ENCODE measurements at regions not wholly inside any gene's neighbourhood (a gene's known extent, or its start where the extent isn't known, plus 50 kb on each side); places are given as distances from the start of the nearest gene placed in this dataset.

DNA sequence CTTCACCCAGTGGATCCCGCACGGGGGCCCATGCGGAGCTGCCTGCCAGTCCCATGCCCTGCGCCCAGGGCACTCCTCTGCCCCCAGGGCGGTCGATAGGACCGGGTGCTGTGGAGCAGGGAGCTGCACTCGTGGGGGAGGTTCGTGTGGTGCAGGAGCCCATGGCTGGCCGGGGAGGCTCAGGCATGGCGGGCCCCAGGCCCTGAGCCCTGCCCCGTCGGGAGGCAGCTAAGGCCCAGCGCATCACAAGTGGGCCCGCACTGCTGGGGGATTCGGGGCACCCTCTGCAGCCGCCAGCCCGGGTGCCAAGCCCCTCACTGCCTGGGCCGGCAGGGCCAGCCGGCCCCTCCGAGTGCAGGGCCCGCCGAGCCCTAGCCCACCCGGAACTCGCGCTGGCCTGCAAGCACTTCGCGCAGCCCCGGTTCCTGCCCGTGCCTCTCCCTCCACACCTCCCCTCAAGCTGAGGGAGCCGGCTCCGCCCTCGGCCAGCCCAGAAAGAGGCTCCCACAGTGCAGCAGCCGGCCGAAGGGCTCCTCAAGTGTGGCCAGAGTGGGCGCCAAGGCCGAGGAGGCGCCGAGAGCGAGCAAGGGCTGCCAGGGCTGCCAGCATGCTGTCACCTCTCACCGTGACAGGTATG lies 221.1 kb upstream of the RORB start:
- TF ChIP-seq Cebpa-rat (IDR thresholded peaks at IDR 0.05), result no peak
- peaks cover 0 to 78% (median 59%) of the 10 kb centered on the region in 11 experiments; a peak in 18 of 22 replicates for H3K36me3 ChIP-seq
- no peak overlapping the region for H3K4me2 ChIP-seq
- H3K9me3 ChIP-seq (replicated peaks in 1 of 11), result peaks cover 16 to 33% (median 24%) of the 10 kb centered on the region in 11 experiments
- H3K4me3 ChIP-seq, result 0 out of 20 replicates have a peak overlapping the region, but pooled peaks of 1 of the 10 experiments have one; percentile 11
- H3K27ac ChIP-seq, result no peak overlapping the region
- no peaks in the 10 kb centered on the region for H4K20me1 ChIP-seq
- no peaks in the 10 kb centered on the region for H3K27me3 ChIP-seq
- peaks cover 0 to 13% (median 8%) of the 10 kb centered on the region in 10 experiments; a peak in 14 of 20 replicates for H3K4me1 ChIP-seq
- H3K9ac ChIP-seq, result no peak overlapping the region

DNA sequence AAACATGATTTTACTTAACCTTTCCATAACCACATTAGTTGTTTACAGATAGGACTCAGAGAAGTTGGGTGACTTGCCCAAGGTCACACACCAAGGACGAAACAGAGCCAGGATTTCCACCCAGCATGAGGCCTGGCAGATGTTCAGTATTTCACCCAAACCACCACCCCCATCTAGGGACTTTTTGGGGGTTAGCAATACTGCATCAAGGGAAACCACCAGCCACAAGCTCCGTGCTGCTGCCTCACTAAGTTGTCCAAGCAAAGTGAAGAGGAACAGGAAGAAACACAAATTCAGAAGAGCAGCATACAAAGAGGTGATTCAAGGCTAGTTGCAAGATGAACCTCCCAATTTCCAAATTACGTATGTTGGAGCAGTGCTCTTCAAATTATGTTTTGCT lies 219.6 kb upstream of the RORB start:
- H3K4me2 ChIP-seq, result peak overlapping the region in 1 of 11 experiments; percentile 10; a peak in 1 of 22 replicates
- H3K27ac ChIP-seq, result peak overlapping the region in 2 of 11 experiments; percentile 3 to 12; a peak in 1 of 22 replicates
- peaks cover 16 to 28% (median 24%) of the 10 kb centered on the region in 11 experiments for H3K9me3 ChIP-seq (replicated peaks in 1 of 11)
- H3K4me1 ChIP-seq, result peaks cover 0 to 25% (median 11%) of the 10 kb centered on the region in 10 experiments; a peak in 16 of 20 replicates
- no peaks in the 10 kb centered on the region for H3K27me3 ChIP-seq
- TF ChIP-seq Cebpa-rat (IDR thresholded peaks at IDR 0.05), result 0 out of 22 replicates have a peak, but pooled peaks of 1 of the 11 experiments have one; percentile 9
- no peak overlapping the region for H3K9ac ChIP-seq
- H4K20me1 ChIP-seq, result no peaks in the 10 kb centered on the region
- H3K4me3 ChIP-seq, result no peak overlapping the region
- peaks cover 0 to 74% (median 53%) of the 10 kb centered on the region in 11 experiments; a peak in 18 of 22 replicates for H3K36me3 ChIP-seq

DNA sequence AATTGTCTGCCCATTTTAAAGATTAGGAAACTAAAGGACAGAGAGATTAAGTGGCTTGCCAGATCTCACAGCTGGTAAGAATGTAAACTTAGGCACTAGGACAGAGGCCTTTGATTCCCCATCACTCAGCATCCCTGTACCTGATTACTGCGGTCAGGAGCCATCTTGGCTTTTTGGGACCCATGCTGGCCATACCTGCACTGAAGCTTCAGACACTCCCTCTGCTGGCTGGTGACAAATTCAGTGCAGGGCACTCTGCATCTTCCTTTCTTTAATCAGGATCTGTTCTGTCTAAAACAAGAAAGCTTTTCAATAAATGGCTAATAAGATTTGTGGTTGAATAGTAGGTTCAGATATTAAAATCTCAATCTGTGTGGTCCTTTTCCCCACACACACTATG lies 215.5 kb upstream of the RORB start:
- no peaks in the 10 kb centered on the region for H3K27me3 ChIP-seq
- peaks cover 0 to 55% (median 33%) of the 10 kb centered on the region in 10 experiments; a peak in 16 of 20 replicates for H3K4me1 ChIP-seq

DNA sequence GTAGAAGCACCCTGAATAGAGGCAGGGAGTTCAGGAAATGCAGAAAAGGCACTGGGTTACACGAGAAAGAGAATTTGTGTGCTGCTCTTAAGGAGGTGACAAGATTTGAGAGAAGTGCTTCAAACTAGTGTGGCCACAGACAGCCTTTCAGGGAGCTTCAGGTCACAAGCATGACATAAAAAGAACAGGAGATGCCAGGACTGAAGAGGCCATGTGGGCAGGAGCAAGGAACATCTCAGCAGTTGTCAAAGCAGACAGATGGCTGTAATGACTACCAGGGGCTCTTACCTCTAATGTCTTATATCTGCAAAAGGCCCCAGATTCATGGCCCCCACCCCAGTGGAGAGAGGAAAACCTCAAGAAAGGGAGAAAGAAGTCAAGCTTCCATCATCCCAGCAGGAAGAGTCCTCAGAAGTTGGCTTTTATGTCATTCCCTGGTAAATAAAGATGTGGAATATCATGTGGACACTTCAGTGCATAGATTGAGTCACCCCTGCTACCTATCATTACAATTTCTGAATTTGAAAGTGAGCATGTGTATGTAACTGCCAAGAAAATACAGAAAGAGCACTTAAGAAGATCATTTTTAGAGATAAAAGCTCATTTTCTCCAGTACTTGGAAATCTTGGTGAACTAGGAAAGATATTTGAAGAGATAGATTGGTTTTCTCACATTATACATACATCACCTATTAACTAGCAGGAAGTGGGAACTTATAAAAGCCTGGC lies 214.4 kb upstream of the RORB start:
- Histone ChIP-seq H3K4me2 (peak overlapping the region in 7 of 11 experiments; percentile 19 to 62 (median 46); a peak in 13 of 22 replicates), H3K27ac (peak overlapping the region in 7 of 11 experiments; percentile 16 to 71 (median 51); a peak in 13 of 22 replicates), H3K4me1 (peaks cover 0 to 50% (median 29%) of the 10 kb centered on the region in 10 experiments; a peak in 16 of 20 replicates), H3K9ac (0 out of 22 replicates have a peak overlapping the region, but pooled peaks of 1 of the 11 experiments have one; percentile 25), H3K9me3 (replicated peaks in 1 of 11) (peaks cover 0 to 5% (median 0%) of the 10 kb centered on the region in 11 experiments; a peak in 3 of 22 replicates), H3K36me3 (peaks cover 0 to 31% (median 18%) of the 10 kb centered on the region in 11 experiments; a peak in 14 of 22 replicates), H3K27me3 (no peaks in the 10 kb centered on the region), H4K20me1 (no peaks in the 10 kb centered on the region), H3K4me3 (no peak overlapping the region)
- no peak for TF ChIP-seq Cebpa-rat (IDR thresholded peaks at IDR 0.05)

More for the DNA sequence above, 215.5 kb upstream of the RORB start:
- Histone ChIP-seq H4K20me1 (no peaks in the 10 kb centered on the region), H3K36me3 (peaks cover 0 to 40% (median 27%) of the 10 kb centered on the region in 11 experiments; a peak in 17 of 22 replicates), H3K9me3 (replicated peaks in 1 of 11) (peaks cover 0 to 13% (median 6%) of the 10 kb centered on the region in 11 experiments; a peak in 16 of 22 replicates), H3K9ac (no peak overlapping the region), H3K4me2 (no peak overlapping the region), H3K4me3 (no peak overlapping the region), H3K27ac (peak overlapping the region in 2 of 11 experiments; percentile 29 to 65; a peak in 1 of 22 replicates)
- TF ChIP-seq Cebpa-rat (IDR thresholded peaks at IDR 0.05), result no peak

DNA sequence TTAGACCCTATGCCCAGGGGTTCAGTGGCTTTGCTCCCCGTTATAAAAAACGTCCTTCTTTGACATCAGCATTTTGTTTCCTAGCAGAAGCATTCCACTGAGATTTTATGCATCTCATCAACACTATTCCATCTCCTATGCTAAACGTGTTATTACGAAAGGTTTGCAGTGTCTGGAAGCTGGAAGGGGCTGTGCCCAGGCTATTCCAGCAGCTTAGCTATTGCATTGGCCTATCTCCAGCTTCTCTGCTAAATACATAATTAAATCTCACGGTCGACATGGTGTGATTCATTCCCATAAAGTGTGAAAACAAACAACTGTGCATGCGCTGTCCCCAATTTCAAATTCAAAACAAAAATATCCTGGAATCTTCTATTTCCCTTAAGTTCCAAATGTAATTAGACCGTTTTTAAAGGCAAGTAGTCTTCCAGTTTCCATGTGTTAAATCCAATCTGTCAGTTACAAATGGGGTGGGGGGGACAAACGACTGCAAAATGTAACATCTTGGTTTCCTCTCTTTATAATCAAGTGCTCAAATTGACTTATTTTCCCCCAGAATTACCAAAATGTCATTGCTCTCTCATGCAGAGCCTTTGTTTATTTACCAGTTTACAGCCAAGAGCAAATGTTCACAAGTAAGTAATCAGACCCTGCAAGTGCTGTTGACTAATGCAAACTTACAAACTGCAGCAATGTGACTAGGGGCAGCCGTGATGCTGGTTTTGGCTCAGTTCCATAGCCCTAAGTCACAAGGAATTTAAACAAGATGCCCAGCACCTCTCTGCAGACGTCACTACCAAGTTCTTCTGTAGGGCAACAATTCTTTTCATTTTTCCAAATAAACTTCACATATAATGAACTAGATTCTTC lies 212.3 kb upstream of the RORB start:
- Histone ChIP-seq H3K9ac (no peak overlapping the region), H3K9me3 (replicated peaks in 1 of 11) (peaks cover 0 to 3% (median 0%) of the 10 kb centered on the region in 11 experiments; a peak in 1 of 22 replicates), H4K20me1 (no peaks in the 10 kb centered on the region), H3K4me2 (peak overlapping the region in 5 of 11 experiments; percentile 2 to 40 (median 32); a peak in 5 of 22 replicates), H3K4me3 (no peak overlapping the region), H3K27me3 (no peaks in the 10 kb centered on the region), H3K36me3 (peaks cover 0 to 16% (median 4%) of the 10 kb centered on the region in 11 experiments; a peak in 10 of 22 replicates), H3K4me1 (peaks cover 0 to 50% (median 28%) of the 10 kb centered on the region in 10 experiments; a peak in 14 of 20 replicates), H3K27ac (peak overlapping the region in 1 of 11 experiments; percentile 22; a peak in 1 of 22 replicates)
- TF ChIP-seq Cebpa-rat (IDR thresholded peaks at IDR 0.05), result no peak

DNA sequence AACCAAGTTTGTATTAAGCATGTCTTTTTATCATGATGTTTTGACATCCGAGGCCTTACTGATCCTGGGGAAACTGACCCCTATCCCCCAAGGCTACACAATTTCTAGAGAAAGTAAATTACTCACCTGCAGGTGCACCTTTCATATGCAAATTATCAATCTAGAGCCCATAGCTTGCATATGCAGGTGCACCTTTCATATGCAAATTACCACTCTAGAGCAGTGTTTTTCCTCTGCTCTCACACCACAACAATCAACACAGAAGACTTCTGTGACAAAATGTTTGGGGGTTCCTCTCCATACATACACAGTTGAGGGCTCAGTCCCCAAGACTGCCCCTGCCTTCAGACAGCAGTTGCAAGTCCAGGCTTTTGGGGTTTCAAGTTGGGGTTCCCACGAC lies 203.7 kb upstream of the RORB start:
- H3K4me3 ChIP-seq, result no peak overlapping the region
- H3K36me3 ChIP-seq, result peaks cover 0 to 31% (median 3%) of the 10 kb centered on the region in 11 experiments; a peak in 6 of 22 replicates
- H3K27me3 ChIP-seq, result no peaks in the 10 kb centered on the region
- no peak overlapping the region for H3K4me2 ChIP-seq
- peaks cover 0 to 14% (median 0%) of the 10 kb centered on the region in 11 experiments; a peak in 2 of 22 replicates for H3K9me3 ChIP-seq (replicated peaks in 1 of 11)
- TF ChIP-seq Cebpa-rat (IDR thresholded peaks at IDR 0.05), result no peak
- no peaks in the 10 kb centered on the region for H4K20me1 ChIP-seq
- no peak overlapping the region for H3K27ac ChIP-seq
- peaks cover 0 to 17% (median 9%) of the 10 kb centered on the region in 10 experiments; a peak in 11 of 20 replicates for H3K4me1 ChIP-seq
- no peak overlapping the region for H3K9ac ChIP-seq

DNA sequence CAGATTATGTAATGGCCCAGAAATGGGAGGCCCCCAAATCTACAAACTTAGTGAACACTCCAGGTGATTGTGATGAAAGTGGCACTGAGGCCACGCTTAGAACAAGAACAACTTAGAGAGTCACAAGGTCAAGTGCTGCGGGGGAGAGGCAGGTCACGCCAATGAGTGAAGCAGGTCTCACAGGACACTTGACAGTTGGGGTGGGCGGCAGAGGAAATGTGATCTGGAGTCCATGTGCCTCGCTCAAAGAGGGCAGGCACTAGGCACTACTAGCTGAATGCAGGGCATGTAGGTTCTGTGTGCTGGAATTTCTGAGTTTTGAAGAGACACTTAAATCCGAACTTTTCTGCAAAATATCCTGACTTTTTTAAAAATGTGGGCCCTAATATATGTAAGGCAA lies 193.2 kb upstream of the RORB start:
- no peak for TF ChIP-seq Cebpa-rat (IDR thresholded peaks at IDR 0.05)
- no peak overlapping the region for H3K4me2 ChIP-seq
- H3K27me3 ChIP-seq, result no peaks in the 10 kb centered on the region

DNA sequence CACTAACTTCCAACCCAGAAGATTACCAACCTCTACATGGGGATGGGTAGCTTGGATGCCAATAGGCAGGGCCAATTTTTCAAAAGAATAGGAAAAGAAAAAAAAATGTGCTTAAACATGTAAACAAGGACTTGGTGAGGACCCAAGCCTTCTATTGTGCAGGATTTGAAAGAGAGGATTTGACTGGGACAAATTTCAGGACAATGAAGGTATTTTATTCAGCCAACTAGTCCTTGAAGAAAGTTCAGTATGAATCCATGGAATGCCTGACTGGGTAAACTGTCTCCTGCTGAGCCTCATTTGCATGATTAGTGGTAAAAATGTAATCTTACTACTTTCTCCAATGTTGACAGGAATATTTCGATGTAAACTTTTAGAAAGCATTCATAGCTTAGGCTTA lies 192.5 kb upstream of the RORB start:
- Histone ChIP-seq H3K27me3 (no peaks in the 10 kb centered on the region), H3K9me3 (replicated peaks in 1 of 11) (peaks cover 0 to 22% (median 18%) of the 10 kb centered on the region in 11 experiments; a peak in 14 of 22 replicates), H3K4me3 (no peak overlapping the region), H3K27ac (no peak overlapping the region), H4K20me1 (no peaks in the 10 kb centered on the region), H3K9ac (no peak overlapping the region), H3K36me3 (peaks cover 0 to 30% (median 17%) of the 10 kb centered on the region in 11 experiments; a peak in 15 of 22 replicates), H3K4me2 (no peak overlapping the region), H3K4me1 (no peaks in the 10 kb centered on the region)
- TF ChIP-seq Cebpa-rat (IDR thresholded peaks at IDR 0.05), result no peak

More for the DNA sequence above, 193.2 kb upstream of the RORB start:
- peaks cover 0 to 22% (median 18%) of the 10 kb centered on the region in 11 experiments; a peak in 14 of 22 replicates for H3K9me3 ChIP-seq (replicated peaks in 1 of 11)
- no peak overlapping the region for H3K27ac ChIP-seq
- H3K4me3 ChIP-seq, result no peak overlapping the region
- no peak overlapping the region for H3K9ac ChIP-seq
- no peaks in the 10 kb centered on the region for H4K20me1 ChIP-seq
- no peaks in the 10 kb centered on the region for H3K4me1 ChIP-seq
- H3K36me3 ChIP-seq, result peaks cover 0 to 30% (median 17%) of the 10 kb centered on the region in 11 experiments; a peak in 15 of 22 replicates

Data from BLaER1 treated with 17β-estradiol and CSF1 and Interleukin-3, amounts not matched to agents 10 nM and 100 nM (cell line).